Epithelial cell of prostate (primary cell): ENCODE measurements at regions not wholly inside any gene's neighbourhood (a gene's known extent, or its start where the extent isn't known, plus 50 kb on each side); places are given as distances from the start of the nearest gene placed in this dataset.

Experiments
- DNase-seq: peaks from one replicate; pipeline ENCODE4 v3.0.0-alpha.2; 2011; ENCODE audit warnings: low read depth, low spot score
- H3K27ac ChIP-seq: fragments of 450-650 bp; 2 replicates; pipeline ENCODE4 v1.5.1; 2017; ENCODE audit warnings: mild to moderate bottlenecking

GRCh38 chr1:217105437-217105836, 382.2 kb upstream of the ESRRG start:
- DNase-seq: no peak
- no peak overlapping the region for H3K27ac ChIP-seq

- no peak for DNase-seq
- no peak overlapping the region for H3K27ac ChIP-seq
Observed at GRCh38 chr1:217097819-217098218, 374.6 kb upstream of the ESRRG start.

GRCh38 chr1:217096200-217096599, 373.0 kb upstream of the ESRRG start:
- no peak for DNase-seq
- no peak overlapping the region for H3K27ac ChIP-seq

GRCh38 chr1:217095050-217095622, 371.9 kb upstream of the ESRRG start:
- H3K27ac ChIP-seq: no peak overlapping the region
- no peak for DNase-seq

GRCh38 chr1:217091561-217091960, 368.3 kb upstream of the ESRRG start:
- no peak for DNase-seq

GRCh38 chr1:217090060-217090911, 367.1 kb upstream of the ESRRG start:
- no peak overlapping the region for H3K27ac ChIP-seq
- DNase-seq: no peak

More at GRCh38 chr1:217091561-217091960, 368.3 kb upstream of the ESRRG start:
- H3K27ac ChIP-seq: no peak overlapping the region

- H3K27ac ChIP-seq: no peak overlapping the region
- DNase-seq: no peak
Observed at GRCh38 chr1:217089361-217090014, 366.3 kb upstream of the ESRRG start.

GRCh38 chr1:217088521-217089284, 365.5 kb upstream of the ESRRG start:
- no peak overlapping the region for H3K27ac ChIP-seq
- DNase-seq: no peak

GRCh38 chr1:217088011-217088410, 364.8 kb upstream of the ESRRG start:
- no peak overlapping the region for H3K27ac ChIP-seq
- no peak for DNase-seq

GRCh38 chr1:217079584-217079983, 356.4 kb upstream of the ESRRG start:
- no peak for DNase-seq
- no peak overlapping the region for H3K27ac ChIP-seq

GRCh38 chr1:217078959-217079358, 355.7 kb upstream of the ESRRG start:
- H3K27ac ChIP-seq: peak overlapping the region; percentile 9
- DNase-seq: no peak

- H3K27ac ChIP-seq: peak overlapping the region; percentile 9
- peak; percentile 36 for DNase-seq
Observed at GRCh38 chr1:217078078-217078690, 355.0 kb upstream of the ESRRG start.

- DNase-seq: no peak
- no peak overlapping the region for H3K27ac ChIP-seq
Observed at GRCh38 chr1:217077426-217077825, 354.2 kb upstream of the ESRRG start.

GRCh38 chr1:217076902-217077301, 353.7 kb upstream of the ESRRG start:
- no peak for DNase-seq
- H3K27ac ChIP-seq: no peak overlapping the region

- no peak overlapping the region for H3K27ac ChIP-seq
- no peak for DNase-seq
Observed at GRCh38 chr1:217072926-217073325, 349.7 kb upstream of the ESRRG start.

- DNase-seq: no peak
- no peak overlapping the region for H3K27ac ChIP-seq
Observed at GRCh38 chr1:217067642-217068041, 344.4 kb upstream of the ESRRG start.

- no peak for DNase-seq
- H3K27ac ChIP-seq: no peak overlapping the region
Observed at GRCh38 chr1:217066794-217067193, 343.6 kb upstream of the ESRRG start.

- H3K27ac ChIP-seq: no peak overlapping the region
- no peak for DNase-seq
Observed at GRCh38 chr1:217063172-217063908, 340.1 kb upstream of the ESRRG start.

- DNase-seq: no peak
Observed at GRCh38 chr1:217062586-217062985, 339.4 kb upstream of the ESRRG start.

More at GRCh38 chr1:217062586-217062985, 339.4 kb upstream of the ESRRG start:
- H3K27ac ChIP-seq: no peak overlapping the region
